IMR-90 (cell line): ENCODE measurements at regions not wholly inside any gene's neighbourhood (a gene's known extent, or its start where the extent isn't known, plus 50 kb on each side); places are given as distances from the start of the nearest gene placed in this dataset.

ENCODE experiments used
- CEBPB ChIP-seq: IDR thresholded peaks from 2 replicates; pipeline ENCODE4 v1.6.1; 2012; ENCODE audit warnings: low read depth, low read length, improper control_type of control experiment
- CTCF ChIP-seq: conservative IDR thresholded peaks from 2 replicates; pipeline ENCODE4 v1.5.1; 2012; ENCODE audit warnings: mild to moderate bottlenecking, low read depth, low read length, improper control_type of control experiment
- FOS ChIP-seq: fragments of 150-350 bp; IDR thresholded peaks from 2 replicates; pipeline ENCODE4 v1.6.1; 2016; ENCODE audit warnings: low read depth, low read length
- MAFK ChIP-seq: IDR thresholded peaks from 2 replicates; pipeline ENCODE4 v1.6.1; 2012; ENCODE audit warnings: low read depth, low read length, improper control_type of control experiment
- NFE2L2 ChIP-seq: fragments of 150-350 bp; IDR thresholded peaks from 2 replicates; pipeline ENCODE4 v1.6.1; 2016; ENCODE audit warnings: low read depth, mild to moderate bottlenecking, low read length
- POLR2A ChIP-seq: IDR thresholded peaks from 2 replicates; pipeline ENCODE4 v1.6.1; 2012; ENCODE audit warnings: mild to moderate bottlenecking, low read depth, low read length
- RAD21 ChIP-seq: IDR thresholded peaks from 2 replicates; pipeline ENCODE4 v1.6.1; 2012; ENCODE audit warnings: low read length, improper control_type of control experiment
- RCOR1 ChIP-seq: IDR thresholded peaks from 2 replicates; pipeline ENCODE4 v1.6.1; 2012; ENCODE audit warnings: mild to moderate bottlenecking, low read length, improper control_type of control experiment; ENCODE audit not compliant: insufficient replicate concordance
- RFX5 ChIP-seq: IDR thresholded peaks from 2 replicates; pipeline ENCODE4 v1.8.0; 2012; ENCODE audit warnings: low read depth, mild to moderate bottlenecking, low read length, moderate library complexity
- SMC3 ChIP-seq: fragments of 150-350 bp; IDR thresholded peaks from 2 replicates; pipeline ENCODE4 v1.6.1; 2016; ENCODE audit warnings: low read depth, mild to moderate bottlenecking, antibody characterized with exemption, low read length, moderate library complexity

DNA sequence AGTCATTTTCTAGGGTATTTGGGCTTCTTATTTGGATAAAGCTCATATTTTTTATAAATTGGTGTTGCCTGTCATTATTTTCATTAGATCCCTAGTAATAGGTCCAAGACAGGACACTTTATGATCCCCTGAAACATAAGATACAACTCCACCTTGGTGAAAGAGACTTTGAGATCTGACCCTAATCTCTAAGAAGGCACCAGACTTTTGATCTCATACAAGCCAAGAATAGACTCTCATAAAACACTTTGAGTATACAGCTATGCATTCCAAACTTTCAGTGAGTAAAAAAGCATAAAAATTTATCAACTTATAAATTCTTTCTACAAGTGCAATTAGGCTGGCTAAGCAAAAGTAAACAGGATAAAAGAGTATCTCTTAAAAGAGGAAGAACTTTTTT, 451.2 kb downstream of the MN1 start:
- TF ChIP-seq RAD21 (no peak), POLR2A (no peak), CTCF (no peak), RCOR1 (no peak), FOS (no peak), CEBPB (no peak), RFX5 (no peak), SMC3 (no peak), NFE2L2 (no peak), MAFK (no peak)
